ENCODE measurements at regions not wholly inside any gene's neighbourhood (a gene's known extent, or its start where the extent isn't known, plus 50 kb on each side); places are given as distances from the start of the nearest gene placed in this dataset.

DNA sequence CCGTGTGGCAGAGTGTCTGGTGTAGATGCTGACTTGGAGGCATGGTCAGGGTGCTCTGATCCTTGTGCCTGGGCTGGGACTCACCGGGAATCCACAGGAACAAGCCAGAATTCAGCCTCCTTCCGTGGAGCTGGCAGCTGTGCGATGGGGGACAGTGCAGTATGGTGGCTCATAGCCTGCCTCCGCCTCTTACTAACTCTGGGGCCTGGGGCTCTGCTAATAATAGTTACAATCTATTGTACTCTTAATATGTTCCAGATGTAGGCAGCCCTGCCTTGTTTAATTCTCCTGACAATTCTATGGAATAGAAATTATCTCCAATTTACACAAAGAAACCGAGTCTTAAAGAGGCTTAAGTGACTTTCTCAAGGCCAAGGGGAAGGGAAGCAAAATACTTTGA, 77.6 kb downstream of the PCDH1 start:
- DNase-seq, result no peak

DNA sequence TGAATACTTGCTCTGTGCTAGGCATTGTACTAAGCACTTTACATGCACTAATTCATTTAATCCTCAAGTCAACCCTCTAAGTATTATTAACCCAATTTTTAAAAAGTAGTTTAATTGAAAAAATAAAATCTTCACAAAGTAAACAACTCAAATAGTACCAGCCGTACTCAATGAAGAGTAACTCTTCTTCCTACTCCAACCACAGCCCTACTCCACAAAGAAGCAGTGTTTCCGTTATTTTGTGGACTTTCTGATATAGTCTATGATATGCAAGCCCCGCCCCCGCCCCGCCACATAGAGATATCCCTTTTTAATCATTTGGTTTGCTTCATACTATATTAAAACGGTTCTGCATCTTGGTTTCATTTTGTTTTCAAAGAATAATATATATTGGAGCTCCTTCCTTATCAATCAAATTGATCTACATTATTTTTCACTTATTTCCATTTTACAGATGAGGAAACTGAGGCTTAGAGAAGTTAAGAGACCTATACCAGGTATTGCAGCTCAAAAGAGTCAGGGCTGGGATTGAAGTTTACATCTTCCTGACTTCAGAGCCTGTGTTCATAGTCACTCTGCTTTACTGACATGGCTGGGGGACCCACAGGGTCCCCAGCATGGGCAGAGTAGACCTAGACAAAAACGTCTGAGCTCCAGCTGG, 78.6 kb downstream of the PCDH1 start:
- no peak for DNase-seq

DNA sequence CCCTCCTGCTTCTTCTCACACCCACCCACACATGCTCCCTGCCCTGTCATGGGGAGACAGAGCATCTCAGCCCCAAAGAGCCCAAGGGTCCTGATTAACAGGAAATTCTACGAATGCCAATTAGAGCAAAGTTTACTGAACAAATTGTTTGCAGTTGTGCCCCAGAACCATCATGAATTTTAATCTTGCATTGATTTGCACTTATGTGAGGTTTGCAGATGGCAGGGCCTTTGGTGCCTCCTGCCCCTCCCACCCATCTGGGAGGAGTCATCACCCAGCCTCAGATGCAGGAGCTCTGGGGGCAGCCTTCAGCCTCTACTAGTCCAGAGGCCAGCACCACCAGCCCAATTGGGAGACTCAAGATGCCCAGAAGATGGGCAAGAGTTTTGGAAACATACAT, 80.8 kb downstream of the PCDH1 start:
- no peak for DNase-seq

DNA sequence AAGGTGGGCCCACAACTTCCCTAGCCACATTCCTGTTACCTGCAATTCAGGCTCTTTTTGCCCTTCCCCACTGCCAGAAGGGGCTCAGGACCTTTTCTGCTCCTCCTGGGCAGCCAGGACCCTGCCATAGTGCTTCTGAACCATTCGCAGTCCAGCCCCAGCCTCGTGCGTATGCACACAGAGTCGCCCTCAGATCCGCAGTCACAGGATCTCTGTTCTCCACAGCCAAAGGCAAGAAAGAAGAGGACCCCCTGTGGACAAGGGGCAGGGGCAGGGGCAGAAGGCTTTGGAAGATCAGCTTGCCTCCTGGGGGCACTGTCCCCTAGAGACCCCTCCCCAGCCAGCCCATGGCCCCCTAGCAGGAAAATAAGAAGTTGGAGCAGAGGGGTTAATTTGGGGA, 82.8 kb downstream of the PCDH1 start:
- DNase-seq, result no peak

DNA sequence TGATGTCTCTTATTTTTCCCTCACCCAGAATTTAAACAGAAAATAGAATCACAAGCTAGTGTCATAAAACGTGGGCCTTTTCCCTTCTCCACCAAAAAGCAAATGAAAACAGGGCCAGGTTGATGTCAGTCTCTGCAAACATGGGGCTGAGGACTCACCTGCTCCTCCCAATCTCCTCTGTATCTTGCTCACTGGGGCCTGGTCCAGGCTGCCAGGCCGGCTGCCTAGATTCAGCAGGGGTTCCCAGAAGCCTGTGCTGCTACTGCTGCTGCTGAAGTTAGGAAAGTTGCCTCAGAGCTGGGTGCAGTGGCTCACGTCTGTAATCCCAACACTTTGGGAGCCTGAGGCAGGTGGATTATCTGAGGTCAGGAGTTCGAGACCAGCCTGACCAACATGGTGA, 84.3 kb downstream of the PCDH1 start:
- no peak for DNase-seq

DNA sequence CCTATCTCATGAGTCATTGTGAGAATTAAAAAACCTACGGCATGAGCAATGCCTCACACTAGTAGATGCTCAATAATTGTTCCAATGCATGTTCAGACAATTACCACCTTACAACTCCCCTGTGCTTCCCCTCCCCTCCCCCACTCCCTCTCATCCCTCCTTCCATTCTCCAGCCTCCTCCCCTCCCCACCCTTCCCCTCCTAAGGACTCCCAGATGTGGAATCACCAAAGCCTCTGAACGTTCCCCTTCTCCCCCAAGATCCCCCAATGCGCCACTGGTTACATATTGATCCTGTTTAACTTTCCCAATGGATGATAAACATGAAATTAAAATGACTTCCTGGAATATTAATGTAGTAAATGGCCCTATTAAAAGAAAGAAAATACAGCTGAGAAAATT, 84.8 kb downstream of the PCDH1 start:
- DNase-seq, result no peak

DNA sequence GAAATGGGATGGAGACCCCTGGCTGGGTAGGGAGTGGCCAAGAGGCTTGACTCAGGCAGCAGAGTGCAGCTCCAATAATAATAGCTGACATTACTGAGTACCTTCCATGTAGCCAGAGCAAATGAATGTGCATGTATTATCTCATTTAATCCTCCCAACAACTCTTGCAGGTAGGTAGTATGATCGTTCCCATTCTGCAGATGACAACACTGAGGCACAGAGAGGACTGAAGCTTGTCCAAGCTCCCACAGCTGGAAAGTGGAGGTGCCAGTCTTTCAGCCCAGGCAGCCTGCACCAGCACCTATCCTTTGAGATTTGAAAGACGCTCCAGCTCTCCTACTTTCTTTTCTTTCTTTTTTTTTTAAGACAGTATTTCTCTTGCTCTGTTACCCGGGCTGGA, 87.6 kb downstream of the PCDH1 start:
- no peak for DNase-seq

DNA sequence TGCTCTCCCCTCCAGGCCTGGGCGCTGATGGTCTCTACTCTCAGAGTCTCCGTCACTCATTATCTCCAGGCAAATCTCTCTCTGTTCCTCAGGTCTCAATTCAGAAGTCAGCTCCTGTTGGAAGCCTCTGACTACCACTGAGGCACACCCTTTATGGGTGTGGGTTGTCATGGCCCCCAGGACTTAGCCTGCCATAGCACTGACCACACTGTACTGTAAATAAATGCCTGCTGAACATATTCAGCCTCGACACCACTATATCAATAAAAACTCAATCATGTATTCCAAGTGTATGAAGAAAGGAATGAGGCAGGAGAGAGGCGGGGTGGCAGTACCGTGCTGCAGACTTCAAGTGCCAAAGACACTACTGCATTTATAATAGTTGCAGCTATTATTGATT, 88.9 kb downstream of the PCDH1 start:
- no peak for DNase-seq

DNA sequence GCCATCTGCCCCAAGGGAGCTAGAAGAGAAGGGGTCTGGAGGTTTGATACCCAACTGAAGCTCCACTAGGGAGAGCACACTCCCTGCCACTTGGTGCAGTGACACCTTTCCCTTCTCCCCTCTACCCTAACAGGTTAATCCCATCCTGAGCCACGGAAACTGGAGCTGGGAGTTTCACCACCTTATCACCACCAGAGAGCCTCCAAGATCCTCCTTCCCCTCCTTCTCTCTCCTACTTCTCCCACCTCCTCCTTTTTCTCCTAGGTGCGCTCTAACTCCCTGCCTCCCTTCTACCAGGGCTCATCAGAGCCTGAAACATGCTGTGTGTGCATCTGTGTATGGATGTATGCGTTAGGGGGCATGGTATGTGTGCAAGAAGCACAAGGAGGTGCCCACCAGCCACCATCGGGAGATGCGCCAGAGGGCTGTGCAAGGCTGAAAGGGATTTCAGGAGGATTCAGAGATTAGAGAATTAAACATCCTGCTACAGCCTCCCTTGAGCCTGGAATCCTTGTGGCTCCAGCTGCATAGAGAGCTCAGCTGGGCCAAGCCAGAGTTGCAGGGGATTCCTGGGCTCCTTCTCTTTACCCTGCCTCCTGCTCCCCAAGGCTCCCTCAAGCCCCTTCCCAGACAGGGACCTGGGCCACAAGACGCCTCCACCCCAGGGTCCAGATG, 89.8 kb downstream of the PCDH1 start:
- no peak for DNase-seq

DNA sequence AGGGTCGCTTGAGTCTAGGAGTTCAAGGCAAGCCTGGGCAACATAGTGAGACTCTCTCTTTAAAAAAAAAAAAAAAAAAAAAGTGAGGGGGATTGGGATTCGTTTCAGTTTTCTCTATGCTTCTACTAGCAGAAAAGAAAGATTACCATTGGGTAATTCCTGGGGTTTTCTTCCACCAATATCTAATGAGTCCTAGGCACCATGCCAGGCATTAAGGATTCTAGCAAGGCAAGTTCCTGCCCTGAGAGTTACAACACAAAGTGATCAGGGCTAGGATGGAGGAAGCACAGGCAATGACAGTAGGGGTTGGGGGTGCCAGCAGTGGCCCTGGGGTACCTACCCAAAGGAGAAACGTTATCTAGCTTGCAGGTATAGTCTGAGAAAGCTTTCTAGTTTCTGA, 90.8 kb downstream of the PCDH1 start:
- no peak for DNase-seq

DNA sequence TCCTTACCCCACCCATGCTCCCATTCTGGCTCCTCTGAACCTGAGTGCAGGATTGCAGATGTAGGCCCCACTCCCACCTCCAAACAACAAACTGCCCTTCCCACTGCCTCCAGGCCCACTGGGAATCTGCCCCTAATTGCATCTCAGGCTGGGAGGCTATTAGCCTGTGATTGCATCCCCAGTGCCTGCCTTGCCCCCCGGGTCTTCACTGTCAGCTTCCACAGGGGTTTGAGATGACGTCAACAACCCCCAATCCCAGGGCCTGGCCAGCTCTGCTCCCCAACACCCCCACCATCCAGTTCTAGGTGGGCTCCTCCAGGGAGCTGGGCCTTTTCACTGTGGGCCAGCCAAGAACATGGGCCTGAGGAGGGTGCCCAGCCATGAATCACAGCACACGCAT, 91.5 kb downstream of the PCDH1 start:
- no peak for DNase-seq

DNA sequence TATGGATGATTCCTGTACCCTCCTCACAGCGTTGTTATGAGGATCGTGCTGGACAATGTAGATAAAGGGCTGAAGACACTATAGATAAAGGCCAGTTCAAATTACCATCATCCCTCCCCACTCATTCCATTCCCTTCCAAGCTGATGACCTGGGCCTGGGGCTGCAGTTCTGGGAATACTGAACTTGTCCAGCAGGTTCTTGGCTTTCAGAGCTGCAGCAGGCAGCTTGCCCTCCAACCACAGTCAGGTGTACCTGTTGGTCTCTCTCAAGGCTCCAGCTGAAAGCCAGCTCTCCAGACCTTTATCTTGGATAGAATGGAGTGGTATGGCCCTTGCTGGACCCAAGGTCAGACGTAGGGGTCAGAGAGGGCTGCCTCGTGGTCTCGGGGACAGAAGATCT, 92.5 kb downstream of the PCDH1 start:
- DNase-seq, result no peak

DNA sequence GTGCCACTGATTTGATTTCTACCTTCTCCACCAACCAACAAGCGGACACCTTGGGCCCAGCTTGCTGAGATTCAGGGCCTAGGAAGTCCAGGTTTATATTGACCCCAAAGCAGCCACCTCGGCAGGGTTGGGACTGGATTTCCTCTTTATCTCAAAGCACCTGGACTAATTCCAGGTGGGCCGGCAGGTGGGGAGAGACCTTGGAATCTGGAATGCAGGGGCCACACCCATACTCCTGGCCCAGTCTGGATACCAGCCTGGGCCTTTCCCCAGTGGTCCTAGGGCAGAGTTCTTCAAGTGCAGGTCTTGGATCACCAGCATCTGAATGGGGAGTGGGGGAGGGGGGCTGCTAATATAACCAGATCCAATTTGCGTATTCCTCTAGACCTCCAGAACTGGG, 93.1 kb downstream of the PCDH1 start:
- DNase-seq, result no peak

DNA sequence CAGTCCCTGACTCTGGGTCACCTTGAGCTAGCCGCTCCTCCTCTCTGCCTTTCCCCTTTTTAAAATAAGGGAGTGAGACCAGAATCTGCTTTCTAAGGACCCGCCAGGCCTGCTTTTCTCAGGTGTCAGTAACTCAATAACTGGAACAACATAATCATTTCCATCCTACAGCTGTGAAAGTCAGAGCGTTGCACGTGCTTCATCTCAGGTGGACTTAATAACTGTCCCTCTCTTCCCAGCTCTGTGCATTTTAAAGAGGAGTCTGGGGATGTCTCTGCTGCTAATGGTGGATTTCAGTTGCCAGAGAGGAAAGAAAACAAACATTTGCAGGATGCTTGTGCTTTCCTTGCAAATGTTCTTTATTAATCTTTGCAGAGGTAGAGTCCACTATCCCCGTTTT, 93.7 kb downstream of the PCDH1 start:
- no peak for DNase-seq

DNA sequence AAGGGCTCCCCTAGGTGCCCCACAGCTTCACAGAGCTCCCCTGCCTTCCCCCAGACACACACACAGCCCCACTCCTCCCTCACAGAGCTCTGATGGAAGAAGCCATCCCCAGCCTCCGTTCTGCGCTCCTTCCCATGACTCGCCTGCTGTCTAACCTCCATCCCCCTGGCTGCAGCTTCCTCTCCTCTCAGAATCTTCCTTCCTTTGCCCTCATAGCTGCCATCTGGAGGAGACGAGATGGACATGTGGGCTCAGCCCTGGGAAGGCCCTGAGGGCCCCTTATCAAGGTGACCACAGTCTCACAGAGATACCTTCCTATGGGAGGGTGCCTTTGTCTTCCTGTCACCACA, 94.3 kb downstream of the PCDH1 start:
- no peak for DNase-seq

DNA sequence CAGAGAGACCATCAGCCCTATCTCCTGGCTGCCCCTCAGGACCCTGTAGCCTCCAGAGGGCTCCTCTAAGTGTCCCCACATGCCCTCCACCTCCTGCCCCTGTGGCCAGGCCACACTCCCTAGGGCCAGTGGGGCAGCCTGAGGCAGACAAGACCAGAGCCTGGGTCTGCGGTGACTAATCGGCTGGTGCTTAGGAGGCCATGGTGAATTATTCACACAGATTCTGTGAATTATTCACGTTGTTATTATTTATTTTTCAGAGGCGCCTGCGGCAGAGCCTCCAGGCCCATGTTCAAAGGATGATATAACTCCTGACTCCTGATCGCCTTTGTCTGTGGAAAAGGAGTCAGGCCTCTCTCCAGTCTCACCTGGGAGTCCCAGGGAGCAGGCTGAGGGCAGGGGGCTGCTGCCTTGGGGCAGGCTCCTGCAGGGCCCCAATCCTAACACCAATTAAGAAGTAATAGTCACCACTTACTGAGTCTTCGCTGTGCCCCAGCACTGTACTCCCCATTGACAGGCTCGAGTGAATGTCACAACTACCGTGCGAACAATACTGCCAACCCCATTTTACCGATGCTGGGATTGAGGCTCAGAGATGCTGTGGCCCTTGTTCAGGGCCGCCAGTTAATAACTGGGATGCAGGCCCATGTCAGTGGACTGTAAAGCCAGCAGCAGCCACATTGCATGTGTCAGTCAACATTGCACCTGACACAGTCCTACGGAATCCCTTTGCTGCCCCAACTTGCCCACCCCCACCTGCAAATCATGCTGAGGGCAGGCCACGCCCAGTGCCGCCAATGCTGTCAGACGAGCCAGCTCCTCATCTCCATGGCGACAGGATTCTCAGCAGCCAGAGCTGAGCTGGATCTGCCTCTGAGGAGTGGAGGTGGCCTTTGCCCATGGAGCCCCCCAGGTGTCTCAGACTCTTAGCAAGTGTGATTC, 94.9 kb downstream of the PCDH1 start:
- no peak for DNase-seq

DNA sequence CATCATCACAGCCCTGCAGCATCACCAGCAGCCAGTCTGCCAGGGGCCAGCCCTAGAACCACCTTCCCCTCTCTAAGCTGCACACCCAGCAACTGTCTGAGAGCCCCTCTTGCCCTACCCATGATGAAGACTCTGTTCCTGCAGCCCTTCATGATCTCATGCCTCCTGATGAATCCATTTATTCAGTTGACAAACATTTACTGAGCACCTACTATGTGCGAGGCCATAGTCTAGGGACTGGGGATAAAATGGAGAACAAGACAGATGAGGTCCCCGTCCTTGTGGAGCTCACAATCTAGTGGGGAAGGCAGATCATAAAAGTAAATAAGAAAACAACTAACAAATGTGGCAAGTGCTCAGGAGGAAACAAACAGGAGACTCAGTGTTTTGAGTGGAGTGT, 96.3 kb downstream of the PCDH1 start:
- DNase-seq, result no peak

DNA sequence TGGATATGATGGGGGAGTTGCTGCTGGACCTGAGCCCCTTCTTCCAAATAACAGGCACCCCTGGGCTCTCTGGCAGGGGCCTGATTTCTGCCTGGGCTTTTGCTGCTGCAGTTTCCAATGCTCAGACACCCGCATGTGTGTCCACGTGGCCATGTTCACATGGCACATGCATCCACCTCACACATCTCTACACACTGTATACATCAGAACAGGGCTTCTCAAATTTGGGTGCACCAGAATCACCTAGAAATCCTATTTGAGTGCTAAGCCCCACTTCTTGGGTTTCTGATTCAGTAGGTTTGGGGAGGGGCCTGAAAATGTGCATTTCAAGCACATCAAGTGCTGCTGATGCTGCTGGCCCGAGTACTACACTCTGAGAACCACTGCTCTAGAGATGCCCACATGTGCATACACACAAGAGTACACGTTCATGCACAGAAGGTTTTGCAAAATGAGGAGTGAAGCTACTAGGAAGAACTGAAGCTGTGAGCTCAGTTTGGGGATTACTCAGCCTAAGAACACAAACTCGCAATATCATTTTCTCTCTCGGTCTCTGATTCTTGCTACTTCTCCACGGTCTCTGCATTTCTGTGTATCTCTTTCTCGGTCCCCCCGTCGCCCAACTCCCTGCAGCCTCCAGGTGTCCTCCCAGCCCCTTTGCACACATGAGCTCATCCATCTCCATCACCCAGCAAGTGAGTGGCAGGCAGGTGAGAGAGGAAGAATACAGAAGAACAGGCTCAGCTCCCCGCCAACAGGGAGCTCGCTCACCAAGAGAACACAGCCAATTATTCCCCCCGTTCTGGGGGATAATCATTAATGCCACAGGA, 97.0 kb downstream of the PCDH1 start:
- no peak for DNase-seq

DNA sequence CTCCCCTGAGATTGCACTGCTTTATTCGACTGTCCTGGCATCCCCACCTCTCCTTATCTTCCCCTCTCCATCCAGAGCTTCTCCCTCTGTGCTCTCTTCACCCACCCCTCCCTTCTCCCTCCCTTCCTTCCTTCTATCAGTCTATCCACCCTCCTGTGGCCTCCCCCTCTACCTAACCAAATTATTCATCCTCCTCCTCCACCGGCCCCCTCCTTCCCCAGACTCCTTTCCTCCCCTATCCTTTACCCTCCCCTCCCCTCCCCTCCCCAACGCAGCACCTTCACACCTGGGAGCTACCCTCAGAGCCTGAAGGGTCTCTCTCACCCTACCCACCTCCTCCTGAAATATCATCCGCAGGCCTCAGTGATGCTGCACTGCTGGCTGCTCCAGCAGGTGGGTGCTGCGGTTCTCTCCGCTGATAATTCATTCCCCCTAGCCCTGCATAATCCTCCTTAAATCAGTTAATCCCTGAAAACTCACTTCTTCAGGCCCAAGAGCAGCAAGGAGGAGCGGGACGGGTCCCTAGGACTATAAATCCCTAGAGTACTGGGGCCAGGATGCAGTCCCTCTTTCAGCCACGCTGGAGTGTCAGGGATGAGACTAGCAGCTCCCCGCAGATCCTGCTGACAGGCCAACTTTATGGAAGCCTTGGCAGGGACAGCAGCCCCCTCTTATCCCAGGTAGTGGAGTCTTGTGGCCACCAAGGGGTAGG, 97.8 kb downstream of the PCDH1 start:
- DNase-seq, result no peak

DNA sequence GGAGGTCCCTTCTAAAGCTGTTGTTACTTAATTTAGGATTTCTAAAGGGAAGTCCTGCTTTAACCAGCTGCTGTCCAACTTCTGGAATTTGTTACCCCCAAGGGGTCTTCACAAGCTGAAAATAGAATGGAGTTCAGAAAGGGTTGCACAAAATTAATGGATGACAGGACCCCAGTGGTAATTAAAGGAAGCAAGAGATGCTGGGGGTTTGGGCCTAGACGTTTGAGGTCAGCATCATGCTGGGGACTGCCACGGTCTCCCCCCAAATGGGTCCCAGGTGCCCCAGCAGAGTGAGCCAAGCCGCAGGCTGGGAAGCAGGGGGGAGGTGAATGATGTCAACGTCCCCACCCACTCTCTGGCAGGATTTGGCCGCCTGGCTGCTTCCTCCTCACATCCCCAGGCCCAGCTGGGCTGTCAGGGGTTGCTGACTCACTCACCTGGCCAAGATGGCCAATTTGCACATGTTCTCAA, 97.5 kb upstream of the ARAP3 start:
- no peak for DNase-seq

DNA sequence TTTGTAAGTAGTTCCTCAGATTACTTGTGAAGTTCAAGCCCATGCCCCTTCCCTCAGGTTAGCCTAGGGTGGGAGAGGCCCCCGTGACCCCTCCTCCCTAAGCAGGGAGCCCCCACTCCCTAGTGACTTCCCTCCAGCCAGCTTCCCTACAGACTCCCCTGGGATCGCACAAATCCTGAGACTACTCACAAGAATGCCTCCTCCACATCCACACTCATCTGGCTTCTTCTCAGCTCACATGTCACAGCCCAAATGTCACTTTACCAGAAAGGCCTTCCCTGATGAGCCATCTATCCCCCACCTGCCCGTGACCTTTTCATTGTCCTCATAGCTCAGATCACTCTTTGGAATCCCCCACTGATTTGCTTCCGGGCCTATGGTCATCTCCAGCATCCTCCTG, 96.7 kb upstream of the ARAP3 start:
- no peak for DNase-seq

DNA sequence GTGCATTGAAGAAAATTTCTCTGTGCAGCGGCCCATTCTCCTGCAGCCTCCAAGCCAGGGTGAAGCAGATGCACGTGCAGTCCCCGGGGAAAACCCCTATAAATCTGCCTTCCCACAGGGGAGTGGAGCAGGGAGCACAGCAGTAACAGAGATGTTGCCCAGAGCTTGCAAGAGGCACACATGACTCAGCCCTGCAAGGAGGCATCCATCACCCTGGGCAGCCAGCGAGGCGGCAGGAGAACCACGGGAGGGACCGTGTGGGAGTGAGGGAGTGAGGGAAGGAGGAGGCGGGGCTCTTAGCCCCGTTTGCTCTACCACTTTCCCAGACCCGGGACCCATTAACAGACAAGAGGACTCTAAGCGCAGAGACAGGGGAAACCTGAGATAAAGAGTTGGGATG, 96.2 kb upstream of the ARAP3 start:
- no peak for DNase-seq

Measured in SHP77 (cell line).